ENCODE measurements at regions not wholly inside any gene's neighbourhood (a gene's known extent, or its start where the extent isn't known, plus 50 kb on each side); places are given as distances from the start of the nearest gene placed in this dataset.
A peak's percentile ranks its signal among the peaks of the same experiment; 100 is the strongest.

GRCh38 chr17:77544347-77545110 is 403.8 kb downstream of the SEC14L1 start:
- no peak overlapping the region for H3K27ac ChIP-seq (ENCODE audit: low read depth, low read length)
- no peaks in the 10 kb centered on the region for H3K27me3 ChIP-seq (ENCODE audit: control insufficient read depth, insufficient read depth, low read length)
- H3K4me1 ChIP-seq (ENCODE audit: control insufficient read depth, insufficient read depth, low read length): peaks cover 5% of the 10 kb centered on the region
- no peaks in the 10 kb centered on the region for H3K36me3 ChIP-seq (ENCODE audit: control insufficient read depth, insufficient read depth, low read length)
- no peak overlapping the region for H3K4me3 ChIP-seq (ENCODE audit: low read length)
- H3K9ac ChIP-seq (ENCODE audit: low read length): no peak overlapping the region

- Histone ChIP-seq H3K27me3 (ENCODE audit: control insufficient read depth, insufficient read depth, low read length) (no peaks in the 10 kb centered on the region), H3K4me3 (ENCODE audit: low read length) (peak overlapping the region; percentile 58), H3K36me3 (ENCODE audit: control insufficient read depth, insufficient read depth, low read length) (no peaks in the 10 kb centered on the region), H3K9ac (ENCODE audit: low read length) (no peak overlapping the region), H3K27ac (ENCODE audit: low read depth, low read length) (peak overlapping the region; percentile 18), H3K4me1 (ENCODE audit: control insufficient read depth, insufficient read depth, low read length) (peaks cover 5% of the 10 kb centered on the region)
Observed at GRCh38 chr17:77546772-77547241, 406.0 kb downstream of the SEC14L1 start.

GRCh38 chr17:77548967-77549366 is 408.2 kb downstream of the SEC14L1 start:
- Histone ChIP-seq H3K27me3 (ENCODE audit: control insufficient read depth, insufficient read depth, low read length) (no peaks in the 10 kb centered on the region), H3K4me1 (ENCODE audit: control insufficient read depth, insufficient read depth, low read length) (no peaks in the 10 kb centered on the region), H3K27ac (ENCODE audit: low read depth, low read length) (no peak overlapping the region), H3K9ac (ENCODE audit: low read length) (no peak overlapping the region), H3K4me3 (ENCODE audit: low read length) (no peak overlapping the region), H3K36me3 (ENCODE audit: control insufficient read depth, insufficient read depth, low read length) (no peaks in the 10 kb centered on the region)

GRCh38 chr17:77549726-77550366 is 408.7 kb upstream of the TNRC6C start:
- Histone ChIP-seq H3K9ac (ENCODE audit: low read length) (no peak overlapping the region), H3K27me3 (ENCODE audit: control insufficient read depth, insufficient read depth, low read length) (no peaks in the 10 kb centered on the region)

GRCh38 chr17:77553459-77554066 is 404.9 kb upstream of the TNRC6C start:
- no peak overlapping the region for H3K27ac ChIP-seq (ENCODE audit: low read depth, low read length)

More at GRCh38 chr17:77549726-77550366, 408.7 kb upstream of the TNRC6C start:
- Histone ChIP-seq H3K4me1 (ENCODE audit: control insufficient read depth, insufficient read depth, low read length) (no peaks in the 10 kb centered on the region), H3K4me3 (ENCODE audit: low read length) (no peak overlapping the region), H3K36me3 (ENCODE audit: control insufficient read depth, insufficient read depth, low read length) (no peaks in the 10 kb centered on the region), H3K27ac (ENCODE audit: low read depth, low read length) (no peak overlapping the region)

GRCh38 chr17:77555121-77555591 is 403.3 kb upstream of the TNRC6C start:
- no peak overlapping the region for H3K27ac ChIP-seq (ENCODE audit: low read depth, low read length)
- H3K36me3 ChIP-seq (ENCODE audit: control insufficient read depth, insufficient read depth, low read length): no peaks in the 10 kb centered on the region
- no peak overlapping the region for H3K9ac ChIP-seq (ENCODE audit: low read length)
- H3K27me3 ChIP-seq (ENCODE audit: control insufficient read depth, insufficient read depth, low read length): peaks cover 7% of the 10 kb centered on the region
- H3K4me3 ChIP-seq (ENCODE audit: low read length): no peak overlapping the region
- H3K4me1 ChIP-seq (ENCODE audit: control insufficient read depth, insufficient read depth, low read length): peaks cover 3% of the 10 kb centered on the region

More at GRCh38 chr17:77553459-77554066, 404.9 kb upstream of the TNRC6C start:
- H3K4me3 ChIP-seq (ENCODE audit: low read length): no peak overlapping the region
- H3K9ac ChIP-seq (ENCODE audit: low read length): no peak overlapping the region
- H3K36me3 ChIP-seq (ENCODE audit: control insufficient read depth, insufficient read depth, low read length): no peaks in the 10 kb centered on the region
- peaks cover 7% of the 10 kb centered on the region for H3K27me3 ChIP-seq (ENCODE audit: control insufficient read depth, insufficient read depth, low read length)
- H3K4me1 ChIP-seq (ENCODE audit: control insufficient read depth, insufficient read depth, low read length): peaks cover 3% of the 10 kb centered on the region

GRCh38 chr17:77555741-77556291 is 402.7 kb upstream of the TNRC6C start:
- Histone ChIP-seq H3K9ac (ENCODE audit: low read length) (no peak overlapping the region), H3K27ac (ENCODE audit: low read depth, low read length) (no peak overlapping the region), H3K27me3 (ENCODE audit: control insufficient read depth, insufficient read depth, low read length) (peaks cover 7% of the 10 kb centered on the region), H3K36me3 (ENCODE audit: control insufficient read depth, insufficient read depth, low read length) (no peaks in the 10 kb centered on the region), H3K4me1 (ENCODE audit: control insufficient read depth, insufficient read depth, low read length) (peaks cover 3% of the 10 kb centered on the region), H3K4me3 (ENCODE audit: low read length) (no peak overlapping the region)

- Histone ChIP-seq H3K9ac (ENCODE audit: low read length) (no peak overlapping the region), H3K4me1 (ENCODE audit: control insufficient read depth, insufficient read depth, low read length) (peaks cover 3% of the 10 kb centered on the region), H3K4me3 (ENCODE audit: low read length) (no peak overlapping the region), H3K27ac (ENCODE audit: low read depth, low read length) (no peak overlapping the region), H3K27me3 (ENCODE audit: control insufficient read depth, insufficient read depth, low read length) (peaks cover 7% of the 10 kb centered on the region), H3K36me3 (ENCODE audit: control insufficient read depth, insufficient read depth, low read length) (no peaks in the 10 kb centered on the region)
Observed at GRCh38 chr17:77556383-77557061, 402.0 kb upstream of the TNRC6C start.

GRCh38 chr17:77558846-77559626 is 399.5 kb upstream of the TNRC6C start:
- Histone ChIP-seq H3K36me3 (ENCODE audit: control insufficient read depth, insufficient read depth, low read length) (no peaks in the 10 kb centered on the region), H3K9ac (ENCODE audit: low read length) (no peak overlapping the region), H3K4me1 (ENCODE audit: control insufficient read depth, insufficient read depth, low read length) (peaks cover 3% of the 10 kb centered on the region), H3K27me3 (ENCODE audit: control insufficient read depth, insufficient read depth, low read length) (peaks cover 7% of the 10 kb centered on the region), H3K27ac (ENCODE audit: low read depth, low read length) (no peak overlapping the region), H3K4me3 (ENCODE audit: low read length) (no peak overlapping the region)

GRCh38 chr17:77560381-77560780 is 398.1 kb upstream of the TNRC6C start:
- H3K4me3 ChIP-seq (ENCODE audit: low read length): no peak overlapping the region
- no peaks in the 10 kb centered on the region for H3K36me3 ChIP-seq (ENCODE audit: control insufficient read depth, insufficient read depth, low read length)
- peaks cover 3% of the 10 kb centered on the region for H3K4me1 ChIP-seq (ENCODE audit: control insufficient read depth, insufficient read depth, low read length)
- H3K9ac ChIP-seq (ENCODE audit: low read length): no peak overlapping the region
- H3K27me3 ChIP-seq (ENCODE audit: control insufficient read depth, insufficient read depth, low read length): peaks cover 7% of the 10 kb centered on the region
- H3K27ac ChIP-seq (ENCODE audit: low read depth, low read length): no peak overlapping the region

- Histone ChIP-seq H3K36me3 (ENCODE audit: control insufficient read depth, insufficient read depth, low read length) (no peaks in the 10 kb centered on the region), H3K27me3 (ENCODE audit: control insufficient read depth, insufficient read depth, low read length) (peaks cover 7% of the 10 kb centered on the region), H3K4me3 (ENCODE audit: low read length) (no peak overlapping the region), H3K27ac (ENCODE audit: low read depth, low read length) (no peak overlapping the region), H3K9ac (ENCODE audit: low read length) (no peak overlapping the region), H3K4me1 (ENCODE audit: control insufficient read depth, insufficient read depth, low read length) (peaks cover 2% of the 10 kb centered on the region)
Observed at GRCh38 chr17:77560841-77561240, 397.7 kb upstream of the TNRC6C start.
